ENCODE measurements at regions not wholly inside any gene's neighbourhood (a gene's known extent, or its start where the extent isn't known, plus 50 kb on each side); places are given as distances from the start of the nearest gene placed in this dataset.

- no peak overlapping the region for H3K4me3 ChIP-seq (ENCODE audit: low read depth, low read length)
- DNase-seq (ENCODE audit: low read depth), result no peak
- TF ChIP-seq, protein P1, sequence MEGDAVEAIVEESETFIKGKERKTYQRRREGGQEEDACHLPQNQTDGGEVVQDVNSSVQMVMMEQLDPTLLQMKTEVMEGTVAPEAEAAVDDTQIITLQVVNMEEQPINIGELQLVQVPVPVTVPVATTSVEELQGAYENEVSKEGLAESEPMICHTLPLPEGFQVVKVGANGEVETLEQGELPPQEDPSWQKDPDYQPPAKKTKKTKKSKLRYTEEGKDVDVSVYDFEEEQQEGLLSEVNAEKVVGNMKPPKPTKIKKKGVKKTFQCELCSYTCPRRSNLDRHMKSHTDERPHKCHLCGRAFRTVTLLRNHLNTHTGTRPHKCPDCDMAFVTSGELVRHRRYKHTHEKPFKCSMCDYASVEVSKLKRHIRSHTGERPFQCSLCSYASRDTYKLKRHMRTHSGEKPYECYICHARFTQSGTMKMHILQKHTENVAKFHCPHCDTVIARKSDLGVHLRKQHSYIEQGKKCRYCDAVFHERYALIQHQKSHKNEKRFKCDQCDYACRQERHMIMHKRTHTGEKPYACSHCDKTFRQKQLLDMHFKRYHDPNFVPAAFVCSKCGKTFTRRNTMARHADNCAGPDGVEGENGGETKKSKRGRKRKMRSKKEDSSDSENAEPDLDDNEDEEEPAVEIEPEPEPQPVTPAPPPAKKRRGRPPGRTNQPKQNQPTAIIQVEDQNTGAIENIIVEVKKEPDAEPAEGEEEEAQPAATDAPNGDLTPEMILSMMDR (conservative IDR thresholded peaks at IDR 0.05; ENCODE audit: low read depth, low read length), result no peak
These were observed 1598.4 kb upstream of the TMEM132C start for GRCh38 chr12:126668538-126668937.

DNA sequence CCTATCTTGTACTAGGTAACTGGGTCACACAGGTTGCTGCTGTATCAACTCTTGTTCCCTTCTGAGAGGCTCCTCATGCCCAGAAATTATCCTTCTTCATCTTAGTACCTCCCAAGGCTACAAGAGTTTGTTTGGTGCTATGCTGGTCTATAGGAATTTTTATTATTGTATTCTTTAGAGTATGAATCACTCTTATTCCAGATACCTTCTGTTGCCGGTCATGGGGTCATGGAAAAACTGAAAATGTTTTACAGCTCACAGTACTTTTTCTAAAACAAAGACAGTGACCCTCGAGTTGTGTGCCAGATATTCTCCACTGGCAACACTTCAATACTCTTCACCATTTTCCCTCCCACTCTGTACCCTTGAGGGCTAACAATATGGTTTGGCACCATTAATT, 1598.0 kb upstream of the TMEM132C start:
- DNase-seq (ENCODE audit: low read depth), result no peak
- H3K4me3 ChIP-seq (ENCODE audit: low read depth, low read length), result no peak overlapping the region
- TF ChIP-seq, protein P1 (conservative IDR thresholded peaks at IDR 0.05; ENCODE audit: low read depth, low read length), result no peak

GRCh38 chr12:126676434-126676833, 1590.5 kb upstream of the TMEM132C start:
- TF ChIP-seq, protein P1 (conservative IDR thresholded peaks at IDR 0.05; ENCODE audit: low read depth, low read length), result no peak
- no peak for DNase-seq (ENCODE audit: low read depth)
- no peak overlapping the region for H3K4me3 ChIP-seq (ENCODE audit: low read depth, low read length)

- DNase-seq (ENCODE audit: low read depth), result no peak
- TF ChIP-seq, protein P1 (conservative IDR thresholded peaks at IDR 0.05; ENCODE audit: low read depth, low read length), result no peak
- H3K4me3 ChIP-seq (ENCODE audit: low read depth, low read length), result no peak overlapping the region
These were observed 1585.3 kb upstream of the TMEM132C start for GRCh38 chr12:126681676-126682075.

GRCh38 chr12:126684703-126685102, 1582.3 kb upstream of the TMEM132C start:
- H3K4me3 ChIP-seq (ENCODE audit: low read depth, low read length), result no peak overlapping the region
- DNase-seq (ENCODE audit: low read depth), result no peak
- TF ChIP-seq, protein P1 (conservative IDR thresholded peaks at IDR 0.05; ENCODE audit: low read depth, low read length), result no peak

- TF ChIP-seq, protein P1 (conservative IDR thresholded peaks at IDR 0.05; ENCODE audit: low read depth, low read length), result no peak
- no peak overlapping the region for H3K4me3 ChIP-seq (ENCODE audit: low read depth, low read length)
- no peak for DNase-seq (ENCODE audit: low read depth)
These were observed 1581.3 kb upstream of the TMEM132C start for GRCh38 chr12:126685636-126686035.

- TF ChIP-seq, protein P1 (conservative IDR thresholded peaks at IDR 0.05; ENCODE audit: low read depth, low read length), result no peak
- no peak for DNase-seq (ENCODE audit: low read depth)
- H3K4me3 ChIP-seq (ENCODE audit: low read depth, low read length), result no peak overlapping the region
These were observed 1578.4 kb upstream of the TMEM132C start for GRCh38 chr12:126688556-126688955.
